ENCODE measurements at regions not wholly inside any gene's neighbourhood (a gene's known extent, or its start where the extent isn't known, plus 50 kb on each side); places are given as distances from the start of the nearest gene placed in this dataset.
"Not testable (repeated sequence)": the region's sequence is repeated elsewhere in the genome, so short reads cannot be mapped to it uniquely, and the experiment has no call there.

DNA sequence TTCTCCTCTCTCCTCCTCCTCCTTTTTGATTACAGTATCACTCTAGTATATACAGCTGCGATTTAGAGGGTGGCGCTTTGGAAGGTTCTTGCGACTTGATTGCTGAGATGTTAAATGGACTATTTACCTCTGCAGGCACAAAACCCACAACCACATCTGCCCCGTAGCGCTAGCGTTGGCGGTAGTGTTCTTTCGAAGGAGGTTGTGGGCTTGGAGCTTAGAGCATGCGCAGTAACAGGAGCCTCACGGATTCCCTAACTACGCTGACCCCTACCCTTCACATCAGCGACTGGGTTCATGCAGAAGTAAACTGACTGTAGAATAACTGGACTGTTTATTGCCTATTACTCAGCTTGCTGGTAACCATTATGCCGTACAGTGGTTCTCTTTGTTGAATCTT is 58.0 kb downstream of the CGGBP1 start:
- no peak for DNase-seq (ENCODE audit: low read depth)

DNA sequence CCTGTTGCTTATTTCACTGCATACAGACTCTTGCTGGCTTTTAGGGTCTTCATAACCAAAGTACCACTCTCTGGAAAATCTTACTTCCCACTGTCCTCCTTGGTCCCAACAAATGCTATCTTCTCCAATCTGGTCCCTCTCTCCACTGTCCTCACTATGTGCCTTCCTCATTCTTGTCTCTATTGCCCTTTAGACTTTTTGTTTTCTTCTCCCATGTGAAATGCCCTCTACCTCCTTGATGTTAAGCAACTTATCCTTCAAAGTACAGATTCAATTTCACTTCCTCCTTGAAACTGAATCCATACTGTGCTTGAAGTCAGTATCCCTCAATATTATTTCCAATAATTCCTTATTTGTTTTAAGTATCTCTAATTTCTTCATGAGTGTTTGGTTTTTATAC is 60.8 kb downstream of the CGGBP1 start:
- in situ Hi-C loops (cut with HindIII; ENCODE audit: low pct_unique_long_range_greater_than_20kb, low sequenced_read_pairs), result no loop called here
- DNase-seq (ENCODE audit: low read depth), result no peak

More for the DNA sequence above, 58.0 kb downstream of the CGGBP1 start:
- in situ Hi-C loops (cut with HindIII; ENCODE audit: low pct_unique_long_range_greater_than_20kb, low sequenced_read_pairs), result no loop called here

DNA sequence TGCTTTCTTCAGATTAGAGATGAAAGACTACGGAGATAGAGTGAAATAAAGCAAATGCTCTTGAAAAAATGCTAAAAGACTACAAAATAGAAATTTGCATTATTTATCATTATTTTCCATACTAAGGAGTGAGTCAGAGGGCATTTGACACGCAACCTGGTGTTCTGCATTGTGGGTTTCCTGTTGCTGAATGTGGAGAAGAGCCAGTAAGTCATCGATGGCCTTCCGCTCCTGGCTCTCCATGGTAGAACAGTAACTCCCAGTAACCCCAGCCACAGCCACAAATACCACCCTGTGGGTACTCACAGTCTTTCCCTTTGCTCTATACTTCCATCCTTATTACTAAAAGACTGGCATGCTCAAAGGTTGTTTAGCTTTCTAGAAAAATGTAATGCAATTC is 61.5 kb downstream of the CGGBP1 start:
- in situ Hi-C loops (cut with HindIII; ENCODE audit: low pct_unique_long_range_greater_than_20kb, low sequenced_read_pairs), result no loop called here
- no peak for DNase-seq (ENCODE audit: low read depth)

DNA sequence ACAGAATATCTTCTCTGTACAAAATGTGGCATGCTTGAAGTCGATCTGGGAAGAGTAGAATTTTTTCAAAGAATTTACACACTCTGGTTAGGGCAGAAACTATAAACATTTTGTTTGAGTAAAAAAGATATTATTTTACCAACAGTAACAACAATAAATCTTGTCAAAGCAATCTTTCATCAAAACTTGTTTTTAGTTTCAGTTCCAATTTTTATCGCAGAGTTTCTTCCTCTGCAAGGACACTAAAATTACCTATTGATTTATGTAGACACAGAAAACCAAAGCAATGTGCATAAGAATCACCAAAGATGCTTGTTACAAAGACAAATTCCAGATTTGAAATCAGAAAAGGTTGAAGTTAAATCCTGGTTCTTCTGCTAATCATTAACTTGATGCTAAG is 61.9 kb downstream of the CGGBP1 start:
- in situ Hi-C loops (cut with HindIII; ENCODE audit: low pct_unique_long_range_greater_than_20kb, low sequenced_read_pairs), result no loop called here
- no peak for DNase-seq (ENCODE audit: low read depth)

DNA sequence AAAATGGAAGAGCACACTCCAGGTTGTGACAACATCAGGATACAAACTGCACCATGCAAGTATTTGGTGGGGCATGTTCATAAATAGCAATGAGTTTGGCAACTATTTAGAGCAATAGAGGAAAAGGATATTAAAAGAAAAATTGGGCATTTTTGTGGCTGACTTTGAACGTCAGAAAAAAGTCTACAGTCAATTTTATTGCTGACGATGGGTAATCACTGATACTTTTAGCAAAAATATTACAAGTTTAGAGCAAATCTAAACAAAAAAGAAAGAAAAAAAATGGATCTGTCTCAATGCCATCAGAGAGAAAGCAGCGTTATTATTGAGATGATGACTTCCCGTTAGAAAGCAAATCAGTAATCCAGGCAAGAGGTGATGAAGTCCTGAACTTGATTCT is 65.2 kb downstream of the CGGBP1 start:
- DNase-seq (ENCODE audit: low read depth), result no peak
- in situ Hi-C loops (cut with HindIII; ENCODE audit: low pct_unique_long_range_greater_than_20kb, low sequenced_read_pairs), result no loop called here

DNA sequence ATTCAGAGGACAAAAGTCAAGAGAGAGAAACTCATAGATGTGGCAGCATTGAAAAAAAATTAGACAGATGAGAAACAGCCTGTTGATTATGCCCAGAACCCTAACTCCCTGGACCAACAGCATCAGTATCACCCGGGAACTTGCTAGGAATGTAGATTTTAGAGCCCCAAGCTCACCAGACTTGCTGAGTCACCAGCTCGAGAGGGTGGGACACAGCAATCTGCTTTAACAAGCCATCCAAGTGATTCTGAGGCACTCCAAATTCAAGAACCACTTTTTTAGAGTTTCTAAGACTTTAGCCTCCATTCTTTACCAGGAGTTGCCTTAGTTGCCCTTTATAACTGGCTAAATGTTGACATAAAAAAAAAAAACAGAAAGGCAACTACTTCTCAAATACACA is 70.9 kb downstream of the CGGBP1 start:
- DNase-seq (ENCODE audit: low read depth), result no peak
- in situ Hi-C loops (cut with HindIII; ENCODE audit: low pct_unique_long_range_greater_than_20kb, low sequenced_read_pairs), result no loop called here

DNA sequence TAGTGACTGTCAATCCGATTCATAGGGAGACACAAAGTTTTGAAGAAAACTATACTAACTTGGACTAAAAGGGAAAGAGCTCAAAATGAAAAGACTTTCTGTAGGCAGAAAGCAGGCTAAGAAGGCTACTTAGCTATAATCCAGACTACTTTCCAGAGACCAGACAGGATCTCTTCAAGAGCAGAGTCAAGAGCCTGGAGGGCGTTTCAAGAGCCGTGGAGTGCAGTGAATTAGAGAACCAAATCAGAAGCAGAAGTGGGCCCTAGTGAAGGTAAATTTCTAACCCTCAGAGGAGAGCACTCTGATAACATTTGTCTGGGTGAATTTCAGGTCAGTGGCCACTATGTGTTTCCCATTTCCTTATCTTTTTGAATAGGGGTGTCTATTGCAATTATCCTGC is 76.4 kb downstream of the CGGBP1 start:
- in situ Hi-C loops (cut with HindIII; ENCODE audit: low pct_unique_long_range_greater_than_20kb, low sequenced_read_pairs), result no loop called here
- DNase-seq (ENCODE audit: low read depth), result no peak

DNA sequence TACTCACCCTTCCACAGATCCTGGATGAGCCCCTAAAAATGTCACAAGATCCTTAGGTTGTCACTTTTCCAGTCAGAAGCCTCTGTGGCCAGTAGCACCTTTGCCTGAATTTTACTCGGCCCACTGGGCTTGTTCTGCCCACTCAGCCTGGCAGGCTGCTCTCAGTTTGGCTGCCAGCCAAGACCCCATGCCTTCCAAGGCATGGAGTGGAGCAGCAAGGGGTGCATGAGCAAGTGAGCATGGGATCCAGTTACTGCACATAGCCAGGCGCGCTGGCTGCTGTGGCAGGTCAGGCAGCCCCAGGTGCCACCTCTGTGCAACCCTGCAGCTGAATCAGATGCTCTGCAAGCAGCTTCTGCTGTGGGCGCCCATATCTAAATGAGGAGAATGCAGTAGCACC is 79.3 kb downstream of the CGGBP1 start:
- DNase-seq (ENCODE audit: low read depth), result no peak

DNA sequence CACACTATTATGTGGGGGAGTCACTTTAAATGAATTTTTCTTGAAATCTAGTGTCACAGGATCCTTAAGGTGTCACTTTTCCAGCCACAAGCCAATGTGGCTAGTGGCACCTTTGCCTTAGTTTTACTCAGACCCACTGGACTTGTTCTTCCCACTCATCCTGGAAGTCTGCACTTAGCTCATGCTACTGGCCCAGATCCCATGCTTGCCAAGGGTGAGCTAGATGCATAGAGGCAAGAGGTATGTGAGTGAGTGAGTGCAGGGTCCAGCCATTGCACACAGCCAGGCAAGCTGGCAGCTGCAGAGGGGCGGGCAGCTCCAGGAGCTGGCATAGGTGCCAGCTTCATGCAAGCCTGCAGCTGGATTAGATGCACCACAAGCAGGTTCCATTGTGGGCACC is 81.0 kb downstream of the CGGBP1 start:
- no peak for DNase-seq (ENCODE audit: low read depth)
- in situ Hi-C loops (cut with HindIII; ENCODE audit: low pct_unique_long_range_greater_than_20kb, low sequenced_read_pairs), result no loop called here

More for the DNA sequence above, 79.3 kb downstream of the CGGBP1 start:
- in situ Hi-C loops (cut with HindIII; ENCODE audit: low pct_unique_long_range_greater_than_20kb, low sequenced_read_pairs), result no loop called here

DNA sequence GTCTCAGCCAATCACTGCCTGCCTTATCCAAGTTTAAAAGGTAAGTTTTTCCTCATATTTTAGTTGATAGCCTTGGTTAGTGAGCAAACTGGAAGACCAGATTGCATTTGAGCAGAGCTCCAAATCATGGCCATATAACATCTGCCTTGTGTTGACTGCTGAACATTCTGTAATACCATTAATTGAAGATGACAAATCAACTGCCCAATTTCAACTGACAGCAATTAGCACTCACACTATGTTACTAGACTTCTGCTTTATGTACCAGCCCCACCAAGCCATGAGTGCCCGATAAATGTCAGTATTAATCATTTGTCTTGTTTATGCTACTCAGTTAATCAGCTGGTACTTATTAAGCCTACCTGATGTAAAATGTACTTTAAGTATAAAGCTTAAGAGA is 83.1 kb downstream of the CGGBP1 start:
- in situ Hi-C loops (cut with HindIII; ENCODE audit: low pct_unique_long_range_greater_than_20kb, low sequenced_read_pairs), result no loop called here
- DNase-seq (ENCODE audit: low read depth), result no peak

DNA sequence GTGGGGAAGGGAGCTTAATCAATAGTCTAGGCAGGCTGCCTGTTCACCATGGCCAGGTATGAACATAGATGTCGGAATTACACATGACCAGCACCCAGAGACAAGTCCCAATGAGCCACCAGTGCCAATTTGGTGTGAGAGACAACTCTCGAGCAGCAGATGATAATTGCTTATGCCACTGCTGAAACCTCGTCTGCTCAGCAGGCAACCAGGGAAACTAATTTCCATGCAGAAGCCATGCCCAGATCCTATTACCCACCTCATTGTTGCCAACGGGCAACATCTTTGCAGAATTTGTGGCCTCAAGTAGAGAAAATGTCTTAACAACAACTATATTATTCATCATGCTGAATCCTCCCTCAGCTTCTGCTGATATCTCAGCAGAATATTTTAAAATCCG is 84.9 kb downstream of the CGGBP1 start:
- DNase-seq (ENCODE audit: low read depth), result no peak
- in situ Hi-C loops (cut with HindIII; ENCODE audit: low pct_unique_long_range_greater_than_20kb, low sequenced_read_pairs), result no loop called here

DNA sequence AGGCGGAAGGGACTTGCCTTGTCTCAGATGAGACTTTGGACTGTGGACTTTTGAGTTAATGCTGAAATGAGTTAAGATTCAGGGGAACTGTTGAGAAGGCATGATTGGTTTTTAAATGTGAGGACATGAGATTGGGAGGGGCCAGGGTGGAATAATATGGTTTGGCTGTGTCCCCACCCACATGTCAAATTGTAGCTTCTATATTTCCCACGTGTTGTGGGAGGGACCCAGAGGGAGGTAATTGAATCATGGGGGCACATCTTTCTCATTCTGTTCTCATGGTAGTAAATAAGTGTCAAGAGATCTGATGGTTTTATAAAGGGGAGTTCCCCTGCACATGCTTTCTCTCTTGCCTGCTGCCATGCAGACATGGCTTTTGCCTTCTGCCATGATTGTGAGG is 89.2 kb downstream of the CGGBP1 start:
- DNase-seq (ENCODE audit: low read depth), result no peak
- in situ Hi-C loops (cut with HindIII; ENCODE audit: low pct_unique_long_range_greater_than_20kb, low sequenced_read_pairs), result no loop called here

DNA sequence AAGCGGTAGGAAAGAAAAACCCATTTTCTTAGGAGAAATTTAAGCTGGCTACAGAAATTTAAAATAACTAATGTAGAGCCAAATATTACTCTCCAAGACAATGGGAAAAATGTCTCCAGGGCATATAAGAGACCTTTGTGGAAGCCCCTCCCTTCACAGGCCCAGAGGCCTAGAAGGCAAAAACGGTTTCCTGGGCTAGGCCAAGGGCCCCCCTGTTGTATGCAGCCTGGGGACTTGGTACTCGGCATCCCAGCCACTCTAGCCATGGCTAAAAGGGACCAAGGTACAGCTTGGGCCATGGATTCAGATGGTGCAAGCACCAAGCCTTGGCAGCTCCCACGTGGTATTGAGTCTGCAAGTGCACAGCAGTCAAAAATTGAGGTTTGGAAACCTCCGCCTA is 90.1 kb downstream of the CGGBP1 start:
- no peak for DNase-seq (ENCODE audit: low read depth)
- in situ Hi-C loops (cut with HindIII; ENCODE audit: low pct_unique_long_range_greater_than_20kb, low sequenced_read_pairs), result no loop called here

DNA sequence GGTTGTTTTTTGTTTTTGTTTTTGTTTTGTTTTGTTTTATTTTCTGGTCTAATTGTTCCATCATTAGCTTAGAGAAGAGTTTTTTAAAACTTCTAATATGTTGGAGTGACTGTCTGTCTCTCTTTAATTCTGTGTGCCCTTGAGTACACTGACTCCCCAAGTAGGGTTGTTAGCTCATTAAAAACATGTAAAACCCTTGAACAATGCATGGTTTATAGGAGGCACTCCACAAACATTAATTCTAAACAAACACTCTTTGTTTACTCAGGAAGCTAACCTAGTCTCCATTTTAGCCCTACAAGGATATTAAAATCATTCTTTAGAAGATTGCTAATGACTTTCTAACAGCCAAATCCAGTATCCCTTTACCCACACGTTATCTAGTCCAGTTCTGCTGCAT is 100.5 kb downstream of the CGGBP1 start:
- in situ Hi-C loops (cut with HindIII; ENCODE audit: low pct_unique_long_range_greater_than_20kb, low sequenced_read_pairs), result no loop called here
- no peak for DNase-seq (ENCODE audit: low read depth)

DNA sequence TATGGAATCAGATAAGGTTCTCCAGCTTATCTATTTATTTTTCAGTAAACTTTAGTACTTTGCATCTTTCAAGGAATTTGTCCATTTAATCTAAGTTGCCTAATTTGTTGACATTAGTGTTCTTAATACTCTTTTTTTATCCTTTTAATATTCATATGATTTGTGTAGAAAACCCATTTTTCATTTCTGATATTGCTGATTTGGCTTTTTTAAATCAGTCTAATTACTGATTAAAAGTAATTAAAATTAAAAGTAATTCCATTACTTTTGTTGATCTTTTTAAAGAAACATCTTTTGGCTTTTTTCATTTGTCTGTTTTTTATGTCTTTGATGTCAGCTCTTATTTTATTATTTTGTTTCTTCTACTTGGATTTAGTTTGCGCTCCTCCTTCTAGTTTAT is 101.2 kb downstream of the CGGBP1 start:
- in situ Hi-C loops (cut with HindIII; ENCODE audit: low pct_unique_long_range_greater_than_20kb, low sequenced_read_pairs), result no loop called here
- DNase-seq (ENCODE audit: low read depth), result no peak

DNA sequence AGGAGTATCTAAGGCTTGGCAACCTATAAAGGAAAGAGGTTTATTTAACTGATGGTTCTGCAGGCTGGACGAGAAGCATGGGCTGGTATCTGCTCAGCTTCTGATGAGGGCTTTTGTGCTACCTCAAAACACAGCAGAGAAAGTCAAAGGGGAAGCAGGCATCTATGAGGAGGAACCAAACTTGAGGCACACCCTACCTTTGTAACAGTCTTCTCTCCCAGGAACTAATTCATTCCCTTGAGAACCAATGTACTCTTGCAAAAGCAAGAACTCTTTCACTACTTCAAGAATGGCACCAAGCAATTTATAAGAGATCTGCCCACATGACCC is 109.0 kb downstream of the CGGBP1 start:
- in situ Hi-C loops (cut with HindIII; ENCODE audit: low pct_unique_long_range_greater_than_20kb, low sequenced_read_pairs), result no loop called here
- DNase-seq (ENCODE audit: low read depth), result no peak

DNA sequence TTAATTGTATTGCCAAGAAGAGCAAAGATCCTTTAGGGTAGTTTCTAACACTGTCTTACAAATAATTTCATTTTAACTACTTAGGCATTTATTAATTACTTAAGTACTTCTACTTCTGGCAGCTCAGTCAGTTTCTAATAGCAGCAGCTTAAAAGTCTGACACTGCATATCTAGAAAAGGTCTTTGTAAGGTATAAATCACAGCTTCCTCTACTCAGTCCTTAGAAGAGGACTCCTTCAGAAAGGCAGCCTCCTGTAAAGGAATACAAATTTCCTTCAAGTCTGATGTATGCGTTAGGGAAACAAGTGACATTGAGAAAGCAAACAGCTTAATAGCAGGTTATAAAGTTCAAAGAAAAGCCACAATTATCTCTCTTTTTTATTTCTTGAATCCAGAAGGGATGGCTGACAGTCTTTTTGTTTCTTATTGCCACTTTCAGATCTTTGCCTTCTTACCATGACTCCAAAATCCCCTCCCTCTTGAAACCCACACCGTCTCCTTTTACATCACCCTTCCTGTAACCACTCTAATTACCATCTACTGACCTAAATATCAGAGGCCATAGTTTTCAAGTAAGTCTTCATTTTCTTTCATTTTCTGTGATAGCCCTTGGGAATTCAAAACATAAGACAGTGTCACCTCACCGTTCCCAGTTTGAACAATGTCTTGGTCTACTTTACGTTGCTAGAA is 109.5 kb downstream of the CGGBP1 start:
- DNase-seq (ENCODE audit: low read depth), result no peak
- in situ Hi-C loops (cut with HindIII; ENCODE audit: low pct_unique_long_range_greater_than_20kb, low sequenced_read_pairs), result no loop called here

DNA sequence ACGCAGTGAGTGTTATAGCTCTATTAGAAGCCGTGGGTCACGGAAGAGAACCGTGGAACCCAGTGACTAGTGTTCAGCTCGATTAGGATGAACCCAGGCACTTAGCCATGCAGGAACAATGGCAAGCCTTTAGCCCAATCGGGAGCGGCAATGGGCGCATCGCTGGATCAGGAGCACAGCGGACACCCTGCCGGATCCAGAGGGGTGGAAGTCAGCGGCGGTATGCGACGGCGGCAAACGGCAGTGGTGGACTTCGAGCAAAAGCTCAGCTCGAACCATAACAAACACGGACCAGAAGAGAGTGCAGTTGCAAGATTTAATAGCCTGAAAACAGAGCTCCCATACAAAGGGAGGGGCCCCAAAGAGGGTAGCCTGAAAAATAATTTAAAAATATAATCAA is 112.8 kb downstream of the CGGBP1 start:
- DNase-seq (ENCODE audit: low read depth); in situ Hi-C loops (cut with HindIII; ENCODE audit: low pct_unique_long_range_greater_than_20kb, low sequenced_read_pairs): not testable (repeated sequence)

DNA sequence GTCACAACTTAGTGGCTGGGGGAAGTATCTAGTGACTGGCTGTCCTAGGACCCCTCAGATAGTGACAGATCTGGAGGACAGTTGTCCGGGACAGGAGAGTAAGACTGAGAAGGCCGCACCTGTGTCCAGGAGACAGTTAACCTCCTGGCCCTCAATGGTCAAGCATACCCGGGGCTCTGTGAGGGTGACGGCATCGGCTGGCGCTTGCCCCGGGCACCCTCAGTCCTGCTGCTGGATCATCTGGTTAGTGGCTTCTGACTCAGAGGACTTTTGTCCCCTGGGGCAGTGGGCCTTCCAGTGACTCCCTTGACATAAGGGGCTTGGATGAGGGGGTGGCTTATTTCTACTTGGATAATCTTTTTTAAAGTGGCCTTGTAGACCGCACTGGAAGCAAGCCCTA is 116.5 kb downstream of the CGGBP1 start:
- DNase-seq (ENCODE audit: low read depth); in situ Hi-C loops (cut with HindIII; ENCODE audit: low pct_unique_long_range_greater_than_20kb, low sequenced_read_pairs): not testable (repeated sequence)

DNA sequence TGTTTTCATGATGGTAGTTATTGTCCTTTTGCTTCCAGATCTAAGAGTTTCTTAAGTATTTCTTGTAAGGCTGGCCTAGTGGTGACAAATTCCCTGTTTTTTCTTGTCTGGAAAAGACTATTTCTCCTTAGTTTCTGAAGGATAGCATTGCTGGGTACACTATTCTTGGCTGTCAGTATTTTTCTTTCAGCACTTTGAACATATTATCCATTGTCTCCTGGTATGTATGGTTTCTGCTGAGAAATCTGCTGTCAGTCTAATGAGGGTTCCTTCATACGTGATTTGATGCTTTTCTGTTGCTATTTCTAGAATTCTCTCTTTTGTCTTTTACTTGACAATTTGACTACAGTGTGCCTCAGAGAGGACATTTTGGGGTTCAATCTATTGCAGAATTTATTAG is 134.3 kb downstream of the CGGBP1 start:
- in situ Hi-C loops (cut with HindIII; ENCODE audit: low pct_unique_long_range_greater_than_20kb, low sequenced_read_pairs), result no loop called here
- no peak for DNase-seq (ENCODE audit: low read depth)

DNA sequence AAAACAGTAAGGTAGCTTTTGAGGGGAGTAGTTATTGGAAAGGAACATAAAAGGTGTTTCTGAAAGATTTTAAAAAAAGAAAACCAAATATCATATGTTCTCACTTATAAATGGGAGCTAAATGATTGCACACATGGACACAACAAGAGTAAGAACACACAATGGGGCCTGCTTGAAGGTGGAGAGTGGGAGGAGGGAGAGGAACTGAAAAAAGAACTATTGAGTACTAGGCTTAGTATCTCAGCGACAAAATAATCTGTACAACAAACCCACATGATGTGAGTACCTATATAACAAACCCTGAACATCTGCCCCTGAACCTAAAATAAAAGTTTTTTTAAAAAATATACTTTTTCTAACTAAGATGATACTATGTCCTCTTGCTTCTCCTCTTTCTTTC is 138.3 kb downstream of the CGGBP1 start:
- DNase-seq (ENCODE audit: low read depth), result no peak
- in situ Hi-C loops (cut with HindIII; ENCODE audit: low pct_unique_long_range_greater_than_20kb, low sequenced_read_pairs), result no loop called here
